HG02759 (cell line): ENCODE measurements at regions not wholly inside any gene's neighbourhood (a gene's known extent, or its start where the extent isn't known, plus 50 kb on each side); places are given as distances from the start of the nearest gene placed in this dataset.
"Not testable (repeated sequence)": the region's sequence is repeated elsewhere in the genome, so short reads cannot be mapped to it uniquely, and the experiment has no call there.

Experiments
- ATAC-seq: cut with Tn5 transposase; IDR thresholded peaks from one replicate; pipeline ENCODE4 v1.9.1; 2021; ENCODE audit warnings: mild to moderate bottlenecking, moderate library complexity; ENCODE audit not compliant: unreplicated experiment

GRCh38 chr11:16605894-16606783 is 132.3 kb upstream of the C11orf58 start:
- ATAC-seq, result peak; percentile 90

GRCh38 chr11:16605389-16605893 is 133.0 kb upstream of the C11orf58 start:
- ATAC-seq, result no peak

GRCh38 chr11:16604794-16605388 is 133.6 kb upstream of the C11orf58 start:
- ATAC-seq, result no peak

- no peak for ATAC-seq
Observed at GRCh38 chr11:16603890-16604793, 134.3 kb upstream of the C11orf58 start.

- no peak for ATAC-seq
Observed at GRCh38 chr11:16603245-16603644, 135.2 kb upstream of the C11orf58 start.

- no peak for ATAC-seq
Observed at GRCh38 chr11:16598906-16599305, 139.5 kb upstream of the C11orf58 start.

GRCh38 chr11:16598032-16598431 is 140.4 kb upstream of the C11orf58 start:
- no peak for ATAC-seq

GRCh38 chr11:16596231-16596630 is 142.2 kb upstream of the C11orf58 start:
- ATAC-seq, result no peak

- no peak for ATAC-seq
Observed at GRCh38 chr11:16591157-16591556, 147.3 kb upstream of the C11orf58 start.

GRCh38 chr11:16587670-16588069 is 150.8 kb upstream of the C11orf58 start:
- no peak for ATAC-seq

- no peak for ATAC-seq
Observed at GRCh38 chr11:16584569-16584968, 153.9 kb upstream of the C11orf58 start.

- ATAC-seq, result not testable (repeated sequence)
Observed at GRCh38 chr11:16581078-16581477, 157.4 kb upstream of the C11orf58 start.

GRCh38 chr11:16577490-16577889 is 161.0 kb upstream of the C11orf58 start:
- ATAC-seq, result no peak

GRCh38 chr11:16574889-16575288 is 163.6 kb upstream of the C11orf58 start:
- not testable (repeated sequence) for ATAC-seq

GRCh38 chr11:16572945-16573344 is 165.5 kb upstream of the C11orf58 start:
- no peak for ATAC-seq

- ATAC-seq, result no peak
Observed at GRCh38 chr11:16561150-16561549, 177.3 kb upstream of the C11orf58 start.

GRCh38 chr11:16558494-16558893 is 180.0 kb upstream of the C11orf58 start:
- ATAC-seq, result no peak

GRCh38 chr11:16555956-16556355 is 182.5 kb upstream of the C11orf58 start:
- no peak for ATAC-seq

GRCh38 chr11:16554361-16554760 is 184.1 kb upstream of the C11orf58 start:
- ATAC-seq, result no peak

- ATAC-seq, result no peak
Observed at GRCh38 chr11:16547879-16548278, 190.6 kb upstream of the C11orf58 start.

- ATAC-seq, result no peak
Observed at GRCh38 chr11:16543642-16544041, 187.3 kb upstream of the SOX6 start.
